Psoas muscle (tissue), 7 donors: ENCODE measurements at regions not wholly inside any gene's neighbourhood (a gene's known extent, or its start where the extent isn't known, plus 50 kb on each side); places are given as distances from the start of the nearest gene placed in this dataset.

Experiments used
- ATAC-seq, 4 donors: fragments of 200-7000 bp; cut with Tn5 transposase; one replicate each; pipeline ENCODE4 v1.9.1; 2020; ENCODE audit warnings: moderate library complexity in 3 of 4, mild to moderate bottlenecking in 2 of 4
- DNase-seq, 2 donors: peaks; one replicate each; pipeline ENCODE4 v3.0.0-alpha.2; 2020
- H3K27ac ChIP-seq: fragments of 200-600 bp; one replicate; pipeline ENCODE4 v1.8.0; 2022
- H3K27me3 ChIP-seq, 3 donors: fragments of 200-600 bp in 1 of 3; one replicate each; pipeline versions ENCODE4 v1.6.1 to v1.8.0; 2013 to 2022; ENCODE audit warnings: low read length in 2 of 3, mild to moderate bottlenecking in 2 of 3, moderate library complexity in 1 of 3; ENCODE audit not compliant: insufficient read depth in 3 of 3
- H3K36me3 ChIP-seq, 2 donors: fragments of 200-600 bp in 1 of 2; one replicate each; pipeline versions ENCODE4 v1.6.1 to v1.8.0; 2013 to 2022; ENCODE audit warnings: low read depth in 1 of 2, mild to moderate bottlenecking in 1 of 2, moderate library complexity in 1 of 2; ENCODE audit not compliant: insufficient read depth in 1 of 2
- H3K4me1 ChIP-seq: fragments of 200-600 bp; one replicate; pipeline ENCODE4 v1.8.0; 2022
- H3K4me3 ChIP-seq: fragments of 200-600 bp; one replicate; pipeline ENCODE4 v1.8.0; 2022; ENCODE audit warnings: mild to moderate bottlenecking
- H3K9me3 ChIP-seq: fragments of 200-600 bp; one replicate; pipeline ENCODE4 v1.8.0; 2022
- WGBS, 3 donors: extraction: QIAGEN DNeasy Blood & Tissue Kit; methylation state at CpG; one replicate each; pipeline versions ENCODE4 v1.1.6 to v1.1.7; 2013; 5-methylcytosine and 5-hydroxymethylcytosine counted together
- intact Hi-C, 2 donors: fragments of 100-400 bp; cut with DNase I; formaldehyde crosslinking; loops; one replicate each; pipeline versions ENCODE4 v1.11.0 to v1.14.2; 2022
- TF ChIP-seq, protein P1 (sequence below): fragments of 200-600 bp; IDR thresholded peaks from one replicate; pipeline ENCODE4 v1.8.0; 2022; ENCODE audit warnings: antibody characterized with exemption
- donor health status: healthy with polysubstance abuse.
- donor health status: DM: no; HTN: no; CAD: no; lungs with moderate emphysema.
- donor health status: Bipolar disorder and iron deficiency.
- donor health status: healthy.
- donor health status: DM: yes; HTN: yes; CAD: no.
- donor health status: DM: no; HTN: no; CAD: no.
- donor health status: DM: yes; HTN: yes; CAD: no.

DNA sequence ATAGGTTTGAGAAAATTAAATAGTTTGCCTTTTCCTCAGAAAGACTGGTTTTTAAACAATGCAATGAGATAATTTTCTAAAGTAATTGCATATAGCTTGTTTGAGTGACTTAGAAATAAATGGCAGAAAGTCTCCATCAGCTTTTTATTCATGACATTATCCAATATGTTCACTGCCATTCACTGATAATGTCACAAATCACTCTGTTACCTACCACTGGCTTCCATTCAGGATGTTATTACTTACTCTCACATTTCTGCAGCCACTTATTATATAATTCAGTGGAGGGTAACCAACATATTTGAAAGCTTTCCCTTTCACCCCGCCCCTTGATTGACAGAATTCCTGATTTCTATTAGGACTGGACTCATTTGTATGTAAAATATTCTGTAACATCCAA lies 1583.5 kb downstream of the PCDH18 start:
- no peak for ATAC-seq
- 72 to 80% (median 76%) methylated on average over 1 of the region's 1 CpG for WGBS, 3 donors

DNA sequence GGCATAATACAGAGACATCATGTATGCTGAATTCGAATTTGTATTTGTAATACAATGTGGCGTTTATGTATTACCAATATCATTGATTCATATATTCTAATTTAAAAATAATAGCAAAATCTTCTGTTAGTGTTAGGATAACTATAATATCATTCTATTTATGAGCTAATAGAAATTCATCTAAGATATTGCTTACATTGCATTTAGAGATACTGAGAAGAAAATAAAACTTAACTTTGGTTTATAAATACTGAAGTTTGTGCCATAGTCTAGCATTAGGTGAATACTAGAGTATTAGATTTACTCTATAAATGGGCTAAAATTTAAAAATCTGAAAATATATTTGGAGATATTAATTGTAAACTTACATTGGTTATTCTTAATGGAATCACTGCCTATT lies 1590.6 kb downstream of the PCDH18 start:
- DNase-seq = no peak
- Histone ChIP-seq H3K27ac (no peak overlapping the region), H3K4me3 (no peak overlapping the region), H3K9me3 (no peaks in the 10 kb centered on the region), H3K4me1 (no peaks in the 10 kb centered on the region), H3K27me3 (no peaks in the 10 kb centered on the region), H3K36me3 (no peaks in the 10 kb centered on the region)
- ATAC-seq = no peak
- intact Hi-C loops = no loop called here
- WGBS, 3 donors = 91 to 95% (median 91%) methylated on average over 2 of the region's 2 CpGs
- TF ChIP-seq, protein P1, sequence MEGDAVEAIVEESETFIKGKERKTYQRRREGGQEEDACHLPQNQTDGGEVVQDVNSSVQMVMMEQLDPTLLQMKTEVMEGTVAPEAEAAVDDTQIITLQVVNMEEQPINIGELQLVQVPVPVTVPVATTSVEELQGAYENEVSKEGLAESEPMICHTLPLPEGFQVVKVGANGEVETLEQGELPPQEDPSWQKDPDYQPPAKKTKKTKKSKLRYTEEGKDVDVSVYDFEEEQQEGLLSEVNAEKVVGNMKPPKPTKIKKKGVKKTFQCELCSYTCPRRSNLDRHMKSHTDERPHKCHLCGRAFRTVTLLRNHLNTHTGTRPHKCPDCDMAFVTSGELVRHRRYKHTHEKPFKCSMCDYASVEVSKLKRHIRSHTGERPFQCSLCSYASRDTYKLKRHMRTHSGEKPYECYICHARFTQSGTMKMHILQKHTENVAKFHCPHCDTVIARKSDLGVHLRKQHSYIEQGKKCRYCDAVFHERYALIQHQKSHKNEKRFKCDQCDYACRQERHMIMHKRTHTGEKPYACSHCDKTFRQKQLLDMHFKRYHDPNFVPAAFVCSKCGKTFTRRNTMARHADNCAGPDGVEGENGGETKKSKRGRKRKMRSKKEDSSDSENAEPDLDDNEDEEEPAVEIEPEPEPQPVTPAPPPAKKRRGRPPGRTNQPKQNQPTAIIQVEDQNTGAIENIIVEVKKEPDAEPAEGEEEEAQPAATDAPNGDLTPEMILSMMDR = no peak

More for the DNA sequence above, 1583.5 kb downstream of the PCDH18 start:
- H3K27ac ChIP-seq = no peak overlapping the region
- intact Hi-C loops = no loop called here
- no peaks in the 10 kb centered on the region for H3K27me3 ChIP-seq
- no peaks in the 10 kb centered on the region for H3K36me3 ChIP-seq
- H3K4me1 ChIP-seq = no peaks in the 10 kb centered on the region
- H3K4me3 ChIP-seq = no peak overlapping the region
- H3K9me3 ChIP-seq = no peaks in the 10 kb centered on the region
- DNase-seq = no peak
- TF ChIP-seq, protein P1 = no peak

- 10 to 29% (median 12%) methylated on average over 1 of the region's 1 CpG for WGBS, 3 donors
- DNase-seq = no peak
- Histone ChIP-seq H3K27ac (no peak overlapping the region), H3K9me3 (no peaks in the 10 kb centered on the region), H3K4me1 (no peaks in the 10 kb centered on the region), H3K27me3 (no peaks in the 10 kb centered on the region), H3K36me3 (no peaks in the 10 kb centered on the region), H3K4me3 (no peak overlapping the region)
- intact Hi-C loops = no loop called here
- TF ChIP-seq, protein P1 = no peak
- ATAC-seq = no peak
Measured at GRCh38 chr4:135934026-135934425, 1598.3 kb downstream of the PCDH18 start.

DNA sequence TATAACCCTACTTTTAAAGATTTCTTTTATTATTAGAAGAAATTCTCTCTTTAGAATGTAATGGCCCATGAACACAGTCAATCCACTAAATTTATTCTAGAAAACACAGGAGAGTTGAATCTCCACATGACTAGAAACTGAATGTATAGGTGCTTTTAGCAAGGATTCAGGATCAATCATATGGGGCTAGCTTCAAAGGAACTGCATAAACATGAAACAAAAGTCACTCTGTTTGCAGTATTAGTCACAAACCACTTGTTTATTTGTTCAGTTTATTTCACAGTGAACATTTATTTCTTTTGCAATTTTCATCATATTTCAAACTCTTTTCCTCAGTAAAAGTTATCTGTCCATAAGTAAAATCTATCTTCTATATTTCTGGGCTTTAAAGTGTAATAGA lies 1604.6 kb downstream of the PCDH18 start:
- intact Hi-C loops = no loop called here
- ATAC-seq = no peak

DNA sequence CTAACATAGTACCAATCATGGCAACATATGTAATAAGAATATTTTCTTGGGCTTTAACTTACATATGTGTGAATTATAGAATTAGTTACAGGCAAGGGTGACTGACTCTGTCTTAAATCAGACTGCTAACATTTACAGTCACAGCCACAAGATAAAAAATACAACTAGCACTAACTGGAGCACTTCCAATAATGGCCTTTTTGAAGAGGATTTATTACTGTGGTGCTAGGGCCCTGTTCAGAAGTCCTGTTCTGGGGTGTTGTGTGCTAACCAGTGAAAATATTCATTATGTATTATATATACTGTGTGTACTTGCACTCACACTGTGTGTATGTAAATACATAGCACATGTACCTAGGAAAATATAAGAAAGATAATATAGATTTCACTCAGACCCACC lies 1611.2 kb downstream of the PCDH18 start:
- intact Hi-C loops = no loop called here

More for the DNA sequence above, 1604.6 kb downstream of the PCDH18 start:
- Histone ChIP-seq H3K4me1 (no peaks in the 10 kb centered on the region), H3K36me3 (no peaks in the 10 kb centered on the region), H3K27ac (no peak overlapping the region), H3K4me3 (no peak overlapping the region), H3K9me3 (no peaks in the 10 kb centered on the region), H3K27me3 (no peaks in the 10 kb centered on the region)
- TF ChIP-seq, protein P1 = no peak
- no peak for DNase-seq

More for the DNA sequence above, 1611.2 kb downstream of the PCDH18 start:
- ATAC-seq = no peak
- TF ChIP-seq, protein P1 = no peak
- H3K9me3 ChIP-seq = no peaks in the 10 kb centered on the region
- H3K4me3 ChIP-seq = no peak overlapping the region
- H3K27ac ChIP-seq = no peak overlapping the region
- no peaks in the 10 kb centered on the region for H3K4me1 ChIP-seq
- H3K27me3 ChIP-seq = no peaks in the 10 kb centered on the region
- no peak for DNase-seq
- H3K36me3 ChIP-seq = no peaks in the 10 kb centered on the region
